Muscle layer of duodenum (tissue), 2 donors: ENCODE measurements at regions not wholly inside any gene's neighbourhood (a gene's known extent, or its start where the extent isn't known, plus 50 kb on each side); places are given as distances from the start of the nearest gene placed in this dataset.
A peak's percentile ranks its signal among the peaks of the same experiment; 100 is the strongest.
"Not testable (repeated sequence)": the region's sequence is repeated elsewhere in the genome, so short reads cannot be mapped to it uniquely, and the experiment has no call there.

Source experiments
- H3K27ac ChIP-seq: one replicate; pipeline ENCODE4 v1.7.0; 2013; ENCODE audit warnings: mild to moderate bottlenecking, low read length
- H3K27me3 ChIP-seq: one replicate; pipeline ENCODE4 v1.7.0; 2013; ENCODE audit warnings: low read depth, mild to moderate bottlenecking, control low read depth, low read length
- H3K36me3 ChIP-seq, 2 donors: one replicate each; pipeline ENCODE4 v1.7.0; 2013; ENCODE audit warnings: low read length in 2 of 2, control low read depth in 1 of 2, mild to moderate bottlenecking in 1 of 2; ENCODE audit not compliant: insufficient read depth in 2 of 2, control insufficient read depth in 1 of 2
- H3K4me1 ChIP-seq, 2 donors: one replicate each; pipeline ENCODE4 v1.7.0; 2013; ENCODE audit warnings: low read length in 2 of 2, mild to moderate bottlenecking in 2 of 2, control low read depth in 1 of 2, moderate library complexity in 1 of 2; ENCODE audit not compliant: insufficient read depth in 2 of 2, control insufficient read depth in 1 of 2
- H3K4me3 ChIP-seq, 2 donors: one replicate each; pipeline ENCODE4 v1.7.0; 2013; ENCODE audit warnings: low read length in 2 of 2, low read depth in 1 of 2, mild to moderate bottlenecking in 1 of 2
- H3K9me3 ChIP-seq, 2 donors: one replicate each; pipeline ENCODE4 v1.7.0; 2013; ENCODE audit warnings: low read length in 2 of 2, control low read depth in 1 of 2, mild to moderate bottlenecking in 1 of 2; ENCODE audit not compliant: control insufficient read depth in 1 of 2
- donor health status: healthy.

DNA sequence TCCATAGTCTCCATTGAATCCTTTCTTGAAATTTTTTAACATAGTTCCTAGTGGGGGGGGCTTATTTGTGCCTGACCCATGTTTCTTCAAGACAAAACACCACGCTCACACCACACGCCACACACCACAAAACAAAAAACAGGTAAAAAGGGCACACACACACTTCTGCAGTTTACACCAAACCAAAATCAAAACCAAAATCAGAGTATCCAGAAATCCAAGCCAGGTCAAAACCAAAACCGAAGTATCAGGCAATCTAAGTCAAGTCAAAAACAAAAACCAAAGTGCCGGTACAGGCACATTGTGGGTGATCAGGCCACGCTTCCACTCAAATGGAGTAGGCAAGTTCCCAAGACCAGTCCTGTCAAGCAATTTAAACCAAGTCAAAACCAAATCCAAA is 158.6 kb downstream of the PPIAL4G start:
- H3K36me3 ChIP-seq, H3K4me3 ChIP-seq, H3K4me1 ChIP-seq, H3K27ac ChIP-seq, H3K9me3 ChIP-seq: not testable (repeated sequence)
- peaks cover 12% of the 10 kb centered on the region for H3K27me3 ChIP-seq

DNA sequence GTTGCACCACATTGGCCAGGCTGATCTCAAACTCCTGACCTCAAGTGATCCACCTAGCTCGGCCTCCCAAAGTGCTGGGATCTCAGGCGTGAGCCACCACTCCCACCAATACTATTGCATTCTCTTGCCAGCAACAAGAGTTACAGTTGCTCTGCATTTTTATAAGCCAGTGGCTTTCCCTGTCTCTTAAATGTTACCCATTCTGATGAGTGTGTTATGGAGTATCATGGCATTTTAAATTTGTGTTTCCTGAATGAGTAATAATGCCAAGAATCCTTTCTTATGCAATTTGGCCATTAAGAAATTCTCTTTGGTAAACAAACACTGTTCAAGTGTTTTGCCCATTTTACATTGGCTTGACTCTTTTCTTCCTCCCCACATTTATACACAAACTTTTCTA is 163.0 kb downstream of the PPIAL4G start:
- Histone ChIP-seq H3K27me3 (peaks cover 14% of the 10 kb centered on the region), H3K4me1 (peaks cover 0 to 11% of the 10 kb centered on the region in 2 donors)
- H3K36me3 ChIP-seq, H3K4me3 ChIP-seq, H3K9me3 ChIP-seq, H3K27ac ChIP-seq: not testable (repeated sequence)

DNA sequence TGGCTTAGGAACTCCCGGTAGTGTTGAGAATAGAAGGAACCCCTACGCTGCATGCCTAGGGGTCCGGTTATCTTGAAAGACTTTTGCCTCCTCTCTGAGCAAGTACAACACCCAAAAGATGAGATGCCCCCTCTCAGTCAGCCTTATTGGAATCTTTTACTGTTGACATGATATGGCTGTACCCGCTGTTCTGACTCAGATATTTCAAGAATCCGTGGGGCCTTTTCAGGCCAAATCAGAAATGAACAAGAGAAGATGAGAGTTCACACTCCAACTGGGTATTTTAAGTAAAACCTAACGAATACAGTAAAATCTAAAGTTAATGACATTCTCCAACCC is 164.2 kb downstream of the PPIAL4G start:
- Histone ChIP-seq H3K9me3 (no peaks in the 10 kb centered on the region), H3K27ac (no peak overlapping the region), H3K36me3 (no peaks in the 10 kb centered on the region), H3K27me3 (peaks cover 14% of the 10 kb centered on the region), H3K4me1 (peaks cover 0 to 11% of the 10 kb centered on the region in 2 donors), H3K4me3 (peak overlapping the region; percentile 42 to 60)

DNA sequence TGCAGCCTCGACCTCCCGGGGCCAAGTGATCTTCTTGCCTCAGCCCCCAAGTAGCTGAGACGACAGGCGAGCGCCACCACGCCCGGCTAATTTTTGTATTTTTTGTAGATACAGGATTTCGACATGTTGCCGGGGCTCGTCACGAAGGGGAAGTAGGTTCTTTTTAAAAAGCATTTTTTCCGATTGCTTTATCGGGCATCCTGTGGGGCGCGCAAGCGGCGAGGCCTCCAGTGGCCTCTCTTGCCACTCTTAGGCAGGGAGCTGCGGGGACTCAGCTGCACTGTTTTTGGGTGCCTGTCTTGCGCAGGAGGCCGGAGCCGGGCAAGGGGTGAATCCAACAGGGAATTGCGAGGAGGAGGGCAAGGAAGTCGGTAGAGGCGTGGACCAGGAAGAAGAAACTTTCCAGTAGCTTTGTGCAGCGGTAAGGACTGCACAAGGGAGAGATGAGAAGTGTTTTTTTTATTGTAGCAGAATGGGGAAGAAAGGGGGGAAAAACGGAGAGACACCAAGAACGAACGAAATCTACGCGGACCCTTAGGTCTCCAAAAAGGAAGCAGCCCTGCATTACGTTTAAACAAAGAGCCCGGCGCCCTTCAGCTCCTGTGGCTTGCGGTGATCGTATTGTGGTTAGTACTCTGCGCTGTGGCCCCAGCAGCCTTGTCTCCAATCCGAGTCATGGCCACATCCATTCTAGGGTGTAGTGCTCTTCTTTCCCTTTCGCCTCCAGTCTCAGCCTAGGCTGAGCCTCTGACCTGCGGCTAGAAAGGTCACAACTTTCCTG is 164.8 kb downstream of the PPIAL4G start:
- Histone ChIP-seq H3K9me3 (no peaks in the 10 kb centered on the region), H3K4me1 (peaks cover 0 to 11% of the 10 kb centered on the region in 2 donors), H3K27ac (peak overlapping the region; percentile 14), H3K4me3 (peak overlapping the region; percentile 42 to 60), H3K36me3 (no peaks in the 10 kb centered on the region), H3K27me3 (peaks cover 14% of the 10 kb centered on the region)

DNA sequence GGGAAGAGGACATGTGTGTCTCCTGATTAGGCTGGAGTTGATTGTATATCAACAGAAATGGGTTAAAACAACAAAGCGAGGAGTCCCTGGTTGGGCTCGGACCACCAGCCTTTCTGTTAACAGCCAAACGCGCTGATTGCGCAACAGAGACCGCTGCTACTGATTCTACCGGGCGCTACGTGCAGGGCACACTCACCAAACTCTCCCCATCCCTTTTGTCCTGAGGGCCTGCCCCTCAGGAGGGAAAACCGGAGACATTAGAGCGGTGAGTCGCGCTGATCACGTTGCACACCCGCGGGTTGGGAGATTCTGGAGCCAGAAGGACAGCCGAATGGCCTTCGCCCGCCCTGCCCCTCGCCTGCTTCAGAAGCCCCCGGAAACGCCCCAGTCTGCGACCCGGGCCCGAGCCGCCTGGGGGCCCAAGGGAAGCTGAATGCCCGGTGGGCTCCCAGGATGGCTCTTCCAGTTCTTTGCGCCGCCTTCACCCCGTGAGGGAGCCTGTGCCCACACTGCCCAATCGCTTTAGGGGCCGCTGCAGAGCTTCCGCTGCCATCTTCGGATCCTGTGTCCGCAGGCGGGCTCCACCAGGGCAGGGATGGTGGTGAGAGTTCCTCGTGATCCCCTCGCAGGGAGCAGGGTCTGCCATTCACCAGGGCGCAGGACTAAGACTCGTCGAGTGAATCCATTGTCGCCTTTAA is 165.4 kb upstream of the NBPF11 start:
- Histone ChIP-seq H3K27ac (no peak overlapping the region), H3K9me3 (no peaks in the 10 kb centered on the region), H3K4me3 (peak overlapping the region in 1 of 2 donors; percentile 42), H3K4me1 (peaks cover 0 to 11% of the 10 kb centered on the region in 2 donors), H3K27me3 (peaks cover 14% of the 10 kb centered on the region), H3K36me3 (no peaks in the 10 kb centered on the region)

DNA sequence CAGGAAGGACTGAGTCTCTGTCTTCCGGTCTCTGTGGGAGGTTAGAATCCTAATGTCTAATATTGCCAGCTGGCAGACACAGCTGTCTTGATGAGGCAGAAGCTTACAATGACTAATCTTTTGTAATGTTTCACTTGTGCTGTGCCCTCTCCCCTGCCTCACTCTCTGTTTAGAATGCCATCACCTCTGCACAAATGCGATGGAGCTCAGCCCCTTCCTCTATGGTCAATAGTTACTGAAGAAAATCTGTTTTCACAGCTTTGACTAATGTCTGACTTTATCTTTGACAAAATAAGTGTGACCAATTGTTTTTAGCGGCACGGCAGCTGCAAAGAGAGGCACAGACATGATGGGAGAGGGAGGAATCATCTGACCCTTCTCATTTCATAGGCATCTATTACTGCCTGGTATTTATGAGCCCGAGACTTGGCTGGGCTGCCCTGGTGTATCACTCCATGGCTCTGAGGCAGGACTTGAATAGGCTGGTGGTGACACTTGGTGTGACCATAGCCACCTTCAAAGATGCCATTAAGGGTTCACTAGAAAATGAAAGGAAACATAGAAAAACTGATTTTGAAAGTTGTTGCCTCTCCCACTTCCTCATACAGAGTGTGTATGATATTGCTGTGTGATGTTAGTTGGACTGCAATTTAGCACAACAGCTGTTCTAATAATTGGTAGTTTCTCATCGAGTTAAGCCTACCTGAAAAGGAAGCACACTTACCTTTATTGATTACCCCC is 163.2 kb upstream of the NBPF11 start:
- peaks cover 0 to 6% of the 10 kb centered on the region in 2 donors for H3K9me3 ChIP-seq
- H3K27me3 ChIP-seq = peaks cover 22% of the 10 kb centered on the region
- H3K4me3 ChIP-seq = no peak overlapping the region
- H3K4me1 ChIP-seq = peaks cover 0 to 11% of the 10 kb centered on the region in 2 donors
- no peak overlapping the region for H3K27ac ChIP-seq
- no peaks in the 10 kb centered on the region for H3K36me3 ChIP-seq

DNA sequence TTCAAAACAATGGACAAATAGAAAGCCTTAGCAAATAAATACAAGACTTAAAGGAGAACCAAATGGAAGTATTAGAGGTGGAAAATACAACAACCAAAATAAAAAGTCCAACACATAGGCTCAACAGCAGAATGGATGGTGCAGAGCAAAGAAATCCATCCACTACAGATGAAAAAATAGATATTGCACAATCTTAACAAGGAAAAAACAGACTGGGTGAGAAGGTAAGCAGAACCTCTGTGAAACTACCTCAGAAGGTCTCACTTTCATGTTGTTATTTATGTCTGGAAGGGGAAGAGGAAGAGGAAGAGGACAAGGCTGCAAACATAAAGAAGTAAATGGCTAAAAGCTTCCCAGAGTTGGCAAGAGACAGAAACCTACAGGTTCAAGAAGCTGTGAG is 158.7 kb upstream of the NBPF11 start:
- Histone ChIP-seq H3K4me3 (no peak overlapping the region), H3K4me1 (no peaks in the 10 kb centered on the region), H3K9me3 (peaks cover 0 to 6% of the 10 kb centered on the region in 2 donors), H3K27ac (no peak overlapping the region), H3K36me3 (no peaks in the 10 kb centered on the region), H3K27me3 (peaks cover 51% of the 10 kb centered on the region)

DNA sequence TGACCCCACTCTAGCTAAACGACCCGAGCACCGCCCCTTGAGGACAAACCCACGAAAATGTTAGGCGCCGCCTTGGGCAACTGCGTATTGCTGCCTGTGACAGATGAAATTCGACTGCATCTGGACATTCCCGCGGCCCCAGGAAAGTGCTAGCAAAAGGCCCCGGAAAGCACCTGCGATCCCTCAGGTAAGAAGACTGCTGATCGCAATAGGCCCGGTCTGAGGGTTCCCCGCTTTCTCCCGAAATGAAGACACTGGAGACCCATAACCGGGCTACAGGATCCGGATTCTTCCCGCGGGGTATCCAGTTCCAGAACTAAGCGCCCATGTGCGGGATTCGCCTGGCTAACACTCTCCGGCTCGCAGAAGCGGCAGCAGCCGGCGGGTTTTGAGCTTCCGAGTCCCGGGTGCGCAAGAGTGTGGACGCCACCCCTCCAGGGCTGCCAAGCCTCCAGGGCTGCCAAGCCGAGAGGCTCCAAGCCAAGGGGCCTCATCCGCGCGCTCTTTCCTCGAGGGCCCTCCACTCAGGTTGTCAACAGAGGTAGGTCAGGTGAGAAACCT is 157.9 kb upstream of the NBPF11 start:
- Histone ChIP-seq H3K9me3 (peaks cover 0 to 6% of the 10 kb centered on the region in 2 donors), H3K27ac (no peak overlapping the region), H3K4me1 (no peaks in the 10 kb centered on the region), H3K4me3 (no peak overlapping the region), H3K27me3 (peaks cover 53% of the 10 kb centered on the region), H3K36me3 (no peaks in the 10 kb centered on the region)

DNA sequence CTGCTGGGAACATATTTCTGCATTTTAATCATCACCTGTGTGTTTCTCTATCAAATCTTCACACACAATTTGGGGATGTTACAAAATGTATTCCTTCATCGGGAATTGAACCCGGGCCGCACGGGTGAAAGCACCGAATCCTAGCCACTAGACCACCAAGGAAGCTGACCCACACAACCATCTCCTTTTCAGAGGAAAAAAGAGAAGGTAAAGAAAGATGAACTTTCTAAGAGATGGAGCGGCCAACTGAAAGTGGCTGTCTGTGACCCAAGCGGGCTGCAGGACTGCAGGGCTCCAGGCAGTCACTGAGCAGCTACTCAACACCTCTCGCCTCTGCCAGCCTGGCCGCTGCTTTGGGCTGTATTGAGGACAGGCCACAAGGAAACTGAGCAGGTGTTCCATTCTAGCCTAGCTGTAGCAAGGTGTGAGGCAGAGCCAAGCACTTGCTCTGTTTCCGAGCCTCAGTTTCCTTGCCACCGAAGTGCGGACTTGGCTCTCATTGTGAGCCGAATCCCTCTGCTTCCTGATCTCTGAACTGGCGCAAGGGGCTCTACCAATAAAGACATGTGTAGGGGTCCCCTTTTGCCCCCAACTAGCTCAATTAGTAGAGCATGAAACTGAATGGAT is 156.9 kb upstream of the NBPF11 start:
- peaks cover 53% of the 10 kb centered on the region for H3K27me3 ChIP-seq
- H3K27ac ChIP-seq = no peak overlapping the region
- H3K4me1 ChIP-seq = no peaks in the 10 kb centered on the region
- H3K4me3 ChIP-seq = no peak overlapping the region
- no peaks in the 10 kb centered on the region for H3K36me3 ChIP-seq
- peaks cover 0 to 6% of the 10 kb centered on the region in 2 donors for H3K9me3 ChIP-seq

DNA sequence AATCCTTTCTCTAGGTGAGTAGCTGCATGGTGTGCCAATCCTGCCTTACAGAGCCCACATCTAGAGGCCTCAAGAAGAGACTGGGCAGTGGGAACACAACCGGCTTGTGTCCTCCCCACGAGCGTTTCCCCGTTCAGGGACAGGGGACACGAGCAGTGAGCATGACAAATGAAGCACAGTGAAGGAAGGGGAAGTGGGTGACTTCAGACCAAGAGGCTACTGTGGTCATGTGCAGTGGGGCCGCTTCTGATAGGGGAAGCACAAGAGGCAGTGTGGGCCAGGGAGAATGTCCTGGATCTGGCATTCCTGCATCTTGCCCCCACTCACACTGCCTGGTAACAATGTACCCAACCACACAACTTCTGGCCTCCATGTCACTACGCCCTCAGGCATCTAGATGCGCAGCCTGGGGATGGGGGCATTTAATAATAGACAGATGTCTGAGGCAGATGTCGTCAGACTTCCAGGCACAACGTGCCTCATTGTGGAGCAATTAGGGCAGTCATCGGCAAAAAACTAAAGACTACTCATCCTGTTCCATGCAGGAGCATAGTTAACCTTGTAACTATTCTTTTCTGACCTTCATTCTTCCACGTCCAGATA is 155.6 kb upstream of the NBPF11 start:
- H3K36me3 ChIP-seq = no peaks in the 10 kb centered on the region
- H3K9me3 ChIP-seq = peaks cover 0 to 6% of the 10 kb centered on the region in 2 donors
- H3K4me1 ChIP-seq = no peaks in the 10 kb centered on the region
- peaks cover 53% of the 10 kb centered on the region for H3K27me3 ChIP-seq
- no peak overlapping the region for H3K4me3 ChIP-seq
- no peak overlapping the region for H3K27ac ChIP-seq
